HG03565 (cell line): ENCODE measurements at regions not wholly inside any gene's neighbourhood (a gene's known extent, or its start where the extent isn't known, plus 50 kb on each side); places are given as distances from the start of the nearest gene placed in this dataset.

Experiments
- ATAC-seq: cut with Tn5 transposase; IDR thresholded peaks from one replicate; pipeline ENCODE4 v1.9.1; 2021; ENCODE audit warnings: mild to moderate bottlenecking, moderate library complexity; ENCODE audit not compliant: unreplicated experiment

DNA sequence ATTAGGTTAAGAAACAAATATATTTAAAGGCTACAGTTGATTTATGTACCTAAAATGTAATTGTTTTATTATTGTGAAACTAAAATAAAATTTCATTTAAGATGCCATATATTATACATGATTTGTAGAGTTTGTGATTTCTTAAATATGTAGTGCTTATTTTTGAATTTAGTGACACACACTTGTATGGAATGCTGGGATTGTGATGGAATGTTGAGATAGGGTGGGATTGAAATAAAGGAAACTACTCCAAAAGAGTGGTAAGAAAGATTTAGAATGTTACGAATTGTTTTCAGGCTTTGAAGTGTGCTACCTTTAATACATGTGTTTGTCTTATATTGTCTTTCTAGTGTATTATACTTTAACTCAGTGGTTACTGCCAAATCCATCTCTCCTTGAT is 330.3 kb upstream of the PITX2 start:
- no peak for ATAC-seq

DNA sequence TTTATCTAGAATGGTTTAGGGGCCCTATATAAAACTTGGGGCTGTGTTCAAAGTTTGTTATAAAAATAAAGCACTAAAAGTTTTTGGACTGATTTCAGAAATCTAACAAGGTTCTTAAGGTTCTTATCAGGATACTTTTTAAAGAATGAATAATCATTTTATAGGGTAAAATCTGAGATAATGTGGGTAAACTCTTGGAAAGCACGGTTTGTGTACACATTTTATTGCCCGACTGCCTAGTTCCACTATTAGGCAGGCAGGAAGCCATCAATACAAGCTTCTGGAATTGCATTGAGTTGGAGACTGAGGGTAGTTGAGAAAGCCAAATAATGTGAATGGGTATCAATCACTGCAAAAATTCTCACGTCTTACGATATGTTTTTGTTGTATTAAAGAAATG is 331.0 kb upstream of the PITX2 start:
- ATAC-seq = no peak

DNA sequence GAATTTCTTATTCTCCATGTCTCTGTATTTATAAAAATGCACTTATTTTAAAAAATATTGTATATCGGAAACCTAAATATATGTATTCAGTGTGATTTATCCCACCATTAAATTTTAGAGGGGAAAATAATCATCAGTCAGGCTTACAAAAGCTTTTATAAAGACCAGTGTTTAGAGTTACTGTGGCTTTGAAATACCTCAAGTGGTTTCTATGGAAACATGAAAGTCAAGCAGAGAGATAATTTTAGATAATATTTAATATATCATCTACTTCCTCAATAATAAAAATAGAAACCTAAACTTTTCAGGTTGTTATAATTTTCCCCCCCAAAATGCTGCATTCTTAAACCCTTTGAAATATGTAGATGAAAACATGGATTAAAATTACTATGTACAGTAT is 332.9 kb upstream of the PITX2 start:
- no peak for ATAC-seq

DNA sequence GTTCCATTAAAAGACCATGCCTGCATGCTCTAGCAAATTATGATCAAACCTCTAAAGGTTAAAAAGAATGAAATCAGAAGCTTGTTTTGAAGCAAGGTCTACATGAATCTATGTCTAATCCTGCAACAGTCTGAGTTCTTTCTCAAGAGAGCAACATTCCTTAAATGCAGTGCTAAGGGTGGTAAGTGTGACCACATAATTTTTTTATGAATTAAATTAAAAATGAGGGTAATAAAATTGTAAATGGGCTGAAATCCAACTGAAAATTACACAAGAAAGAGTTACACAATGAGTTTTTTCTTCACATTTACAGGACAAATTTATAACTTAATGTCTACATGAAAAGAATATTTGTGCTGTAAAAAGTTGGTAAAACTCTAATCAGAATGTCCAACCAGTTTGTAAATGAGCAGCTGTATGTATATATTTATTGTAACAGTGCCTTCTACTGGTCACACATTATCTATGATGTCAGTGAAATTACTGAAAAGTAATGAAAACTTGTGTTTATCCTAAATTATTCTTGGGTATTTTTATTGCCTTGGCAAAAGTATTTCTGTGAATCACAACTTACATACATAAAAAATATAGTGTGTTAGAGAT is 336.3 kb upstream of the PITX2 start:
- no peak for ATAC-seq

DNA sequence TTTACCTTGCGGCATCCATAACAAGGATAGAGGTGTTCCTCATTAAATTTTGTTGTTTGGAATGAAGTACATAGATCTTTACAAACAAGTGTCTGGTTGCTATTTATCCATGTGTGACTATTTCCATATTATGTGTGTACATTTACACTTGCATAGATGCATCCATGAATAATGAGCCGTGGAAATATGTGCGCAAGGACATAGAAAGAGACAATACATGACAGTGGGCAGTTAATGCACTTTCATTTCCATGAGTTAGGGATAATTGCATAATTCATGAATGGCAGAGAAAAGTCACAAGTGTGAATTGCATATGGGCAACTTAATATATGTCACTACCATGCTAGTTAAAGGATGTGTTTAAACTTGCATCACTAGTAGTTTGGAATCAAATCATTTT is 338.2 kb upstream of the PITX2 start:
- ATAC-seq = no peak

DNA sequence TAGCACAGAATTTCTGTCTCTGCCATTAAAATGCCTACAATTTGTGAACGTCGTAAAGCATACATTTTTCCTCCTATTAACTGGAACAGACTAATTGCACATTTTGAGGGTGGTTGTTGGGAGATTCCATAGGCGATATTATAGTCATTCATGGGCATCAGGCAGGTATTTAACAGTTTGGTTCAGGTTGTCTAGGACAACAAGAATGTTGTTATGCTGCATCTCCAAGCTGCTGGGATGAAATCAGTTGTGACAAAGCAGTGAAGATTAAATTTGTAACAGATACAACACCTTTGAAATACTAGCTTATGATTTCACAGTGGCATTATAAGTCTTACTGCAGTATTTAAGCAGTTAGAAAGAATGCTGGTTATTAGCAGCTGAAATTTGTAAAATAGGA is 339.7 kb upstream of the PITX2 start:
- ATAC-seq = no peak

DNA sequence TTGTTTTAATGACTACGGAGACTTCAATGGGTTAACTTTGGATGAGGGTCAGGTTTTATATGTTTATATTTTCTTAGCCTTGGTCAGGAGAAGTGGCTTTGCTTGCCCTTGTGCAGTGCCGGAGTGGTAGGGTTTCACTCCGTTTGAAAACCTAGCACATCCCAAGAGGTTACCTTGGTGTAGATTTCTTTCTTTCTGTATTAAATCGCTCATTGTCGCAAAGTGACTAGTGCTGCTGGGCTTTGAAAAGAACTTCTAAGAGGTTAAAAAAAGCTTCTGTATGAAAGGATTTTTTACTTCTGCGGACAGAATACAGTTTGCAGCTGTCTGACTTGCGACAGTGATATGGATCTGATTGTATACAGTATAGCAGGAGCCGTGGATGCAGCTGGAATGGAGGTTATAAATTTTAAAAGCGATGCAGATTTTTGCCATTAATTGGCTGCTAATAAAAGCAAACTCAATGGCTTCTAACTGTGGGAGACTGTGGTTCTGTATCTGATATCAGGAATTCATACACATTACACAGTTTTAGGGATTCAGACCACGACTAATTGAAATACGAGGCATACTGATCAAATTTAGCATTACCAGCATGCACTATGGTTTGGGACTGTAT is 340.9 kb upstream of the PITX2 start:
- no peak for ATAC-seq

DNA sequence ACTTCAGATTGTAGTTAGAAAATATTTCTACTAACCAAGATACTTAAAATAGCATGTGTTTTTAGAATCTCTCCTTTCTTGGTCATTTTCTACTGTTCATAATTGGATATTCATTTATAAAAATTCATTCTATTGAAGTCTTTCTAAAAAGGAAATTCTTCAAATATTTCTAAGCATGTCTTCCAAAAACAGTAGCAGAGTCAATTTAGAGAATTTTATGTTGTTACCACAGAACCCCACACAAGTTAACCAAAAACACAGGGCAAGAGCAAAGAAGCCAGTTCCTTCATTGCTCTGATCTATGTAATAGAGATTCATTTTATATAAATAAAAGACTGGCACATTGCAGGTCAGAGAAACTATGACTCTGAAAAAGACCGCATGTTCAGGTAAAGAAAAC is 345.1 kb upstream of the PITX2 start:
- no peak for ATAC-seq

DNA sequence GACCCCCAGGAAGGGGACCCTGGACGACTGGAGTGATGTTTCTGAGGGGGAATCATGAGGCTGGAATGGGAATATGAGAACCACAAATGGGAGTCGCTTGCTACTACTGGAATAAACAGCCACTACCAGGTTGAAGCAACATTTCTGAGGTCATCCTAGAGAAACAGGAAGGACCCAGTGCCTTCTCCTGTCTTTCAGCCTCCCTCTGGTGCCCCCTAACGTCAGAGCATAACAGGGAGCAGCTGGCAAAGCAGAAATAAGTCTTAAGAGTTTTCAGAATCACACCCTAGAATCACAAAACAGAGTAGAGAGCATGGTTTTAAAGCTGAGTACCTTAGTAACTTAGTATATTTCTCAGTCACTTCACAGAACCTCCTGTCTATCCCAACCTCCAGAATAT is 347.8 kb upstream of the PITX2 start:
- no peak for ATAC-seq

DNA sequence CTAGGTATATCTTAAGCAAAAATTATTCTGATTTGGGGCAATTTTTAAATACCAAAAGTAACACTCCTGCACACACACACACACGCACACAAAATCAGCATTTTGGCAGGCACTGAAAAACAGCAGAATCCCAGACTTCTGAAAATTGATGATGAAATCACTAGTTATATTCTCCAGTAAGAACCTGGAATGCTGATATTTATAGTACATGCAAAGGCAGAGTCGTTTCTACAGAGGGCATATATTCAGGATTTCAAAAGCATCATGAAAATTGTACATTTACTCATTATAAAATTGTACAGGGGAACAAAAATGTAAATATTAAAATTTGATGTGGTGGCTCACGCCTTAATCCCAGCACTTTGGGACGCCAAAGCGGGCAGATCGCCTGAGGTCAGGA is 352.5 kb upstream of the PITX2 start:
- ATAC-seq = no peak

DNA sequence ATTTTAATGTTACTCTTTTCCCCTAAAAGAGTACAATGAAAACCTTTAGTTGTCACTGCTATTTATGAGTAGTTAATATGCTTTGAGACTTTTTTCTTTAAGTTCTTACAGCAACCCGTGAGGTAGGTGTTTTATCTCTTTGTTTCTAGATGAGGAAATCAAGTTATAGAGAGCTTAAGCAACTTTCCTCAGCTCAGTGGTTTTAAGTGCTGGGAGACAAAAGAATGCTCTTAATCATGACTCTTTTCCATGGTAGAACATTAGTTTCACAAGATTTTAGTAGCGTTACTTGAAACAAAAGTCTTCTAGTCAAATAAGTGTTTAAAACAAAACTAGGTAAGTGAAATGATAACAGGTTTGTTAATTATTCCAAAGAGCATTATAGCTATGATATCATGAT is 354.7 kb upstream of the PITX2 start:
- ATAC-seq = no peak

DNA sequence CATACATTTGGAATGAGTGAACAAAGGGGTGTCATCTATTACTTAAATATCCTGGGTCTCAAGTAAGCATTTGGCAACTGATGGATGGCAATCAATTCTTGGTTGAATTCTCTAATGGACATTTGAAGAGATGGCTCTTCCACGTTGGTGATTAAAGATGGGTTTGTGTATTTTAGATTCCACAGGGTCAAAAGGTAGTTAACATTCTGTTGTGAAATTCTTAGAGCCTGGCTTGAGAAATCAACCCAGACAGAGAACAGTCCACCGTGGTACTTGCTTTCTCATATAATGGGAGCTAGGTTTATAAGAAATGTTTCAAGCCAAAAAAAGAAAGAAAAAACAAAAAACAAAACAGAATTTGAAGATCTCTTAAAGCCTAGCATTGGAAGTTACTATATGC is 355.9 kb upstream of the PITX2 start:
- ATAC-seq = no peak

DNA sequence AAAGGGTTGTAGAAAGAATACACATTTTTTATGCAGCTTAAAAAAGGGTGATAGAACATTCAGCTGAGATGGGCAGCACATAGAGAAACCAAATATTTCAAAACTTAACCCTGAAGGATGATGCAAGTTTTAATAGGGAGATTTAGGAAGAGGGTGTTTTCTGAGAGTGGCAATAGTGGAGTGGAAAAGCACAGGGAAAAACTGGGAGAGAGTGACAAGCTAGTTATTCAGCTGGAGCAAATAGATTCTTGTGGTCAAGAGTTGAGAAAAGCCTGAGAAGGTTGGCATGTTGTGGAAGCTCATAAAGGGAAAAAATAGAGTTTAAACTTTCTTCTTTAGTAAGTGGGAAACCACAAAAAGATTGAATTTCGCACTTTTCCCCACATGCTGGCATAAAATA is 359.6 kb upstream of the PITX2 start:
- ATAC-seq = no peak

DNA sequence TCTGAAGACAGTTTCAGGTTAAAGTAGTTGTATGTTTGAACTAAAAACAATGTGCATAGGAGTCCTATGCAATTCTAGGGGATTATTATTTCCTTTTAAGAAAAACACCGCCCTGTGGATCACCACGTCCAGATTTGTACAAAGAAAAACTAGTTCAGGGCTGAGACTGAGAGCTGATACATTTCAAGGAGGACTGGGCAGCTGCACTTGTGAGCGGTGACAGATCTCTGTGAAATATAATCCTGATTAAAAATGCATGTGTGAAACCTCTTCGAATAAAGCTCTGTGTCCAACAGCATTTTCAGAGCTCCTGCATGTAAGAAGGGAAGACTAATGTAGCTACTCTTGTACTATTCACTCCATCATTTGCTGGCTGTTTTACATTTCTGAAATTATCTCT is 365.8 kb upstream of the PITX2 start:
- ATAC-seq = no peak

DNA sequence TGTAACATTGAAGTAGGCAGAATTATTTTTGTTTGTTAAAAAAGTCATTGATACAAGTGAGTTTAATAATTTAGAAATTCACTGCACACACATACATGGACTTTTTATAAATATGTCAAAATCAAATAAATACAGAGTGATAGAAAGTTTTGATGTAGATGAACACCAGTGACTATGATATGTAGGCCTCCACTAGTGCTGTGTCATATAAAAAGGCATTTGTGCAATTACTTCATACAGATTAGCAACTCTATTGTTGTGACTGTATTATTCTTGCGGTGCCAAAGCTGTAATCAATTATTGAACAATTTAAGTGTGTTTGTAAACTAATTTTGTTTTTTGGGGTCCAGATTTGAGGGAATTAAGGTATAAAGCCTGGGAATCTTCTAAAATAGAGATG is 366.2 kb upstream of the PITX2 start:
- ATAC-seq = no peak

DNA sequence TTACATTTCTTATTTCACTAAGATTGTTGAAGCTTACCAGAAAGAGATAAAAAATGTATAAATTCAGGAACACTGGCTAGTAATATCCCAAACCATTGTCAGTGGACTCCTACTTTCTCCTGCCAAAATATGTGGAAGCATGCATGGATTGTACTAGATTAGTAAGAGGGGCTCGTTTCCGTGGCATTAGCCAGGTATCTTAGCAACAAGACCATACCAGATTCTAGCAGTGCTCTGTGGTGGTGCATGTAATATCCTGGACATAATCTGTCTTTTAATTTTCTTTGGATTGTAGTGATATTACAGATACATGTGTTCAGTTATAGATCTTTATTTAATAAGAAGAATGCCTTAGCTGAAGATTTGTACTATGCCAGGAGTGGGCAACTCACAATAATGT is 371.9 kb upstream of the PITX2 start:
- ATAC-seq = no peak

DNA sequence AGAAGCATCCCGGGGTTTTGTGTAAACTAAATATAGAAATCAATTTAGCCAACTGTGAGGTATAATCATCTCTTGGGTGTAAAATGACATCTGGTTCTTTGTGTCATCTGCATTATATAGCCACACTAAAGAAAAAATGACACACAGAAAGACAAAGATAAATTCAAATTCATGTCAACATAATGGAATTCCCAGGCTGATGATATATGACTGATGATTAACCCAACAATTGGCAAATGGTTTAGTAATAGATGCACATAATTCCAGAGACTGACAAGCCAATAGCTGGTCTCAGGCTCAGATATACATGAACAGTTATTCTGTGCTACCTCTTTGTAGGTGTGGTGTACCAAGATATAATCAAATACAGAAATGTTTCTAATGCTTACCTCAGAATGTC is 375.4 kb upstream of the PITX2 start:
- ATAC-seq = no peak

DNA sequence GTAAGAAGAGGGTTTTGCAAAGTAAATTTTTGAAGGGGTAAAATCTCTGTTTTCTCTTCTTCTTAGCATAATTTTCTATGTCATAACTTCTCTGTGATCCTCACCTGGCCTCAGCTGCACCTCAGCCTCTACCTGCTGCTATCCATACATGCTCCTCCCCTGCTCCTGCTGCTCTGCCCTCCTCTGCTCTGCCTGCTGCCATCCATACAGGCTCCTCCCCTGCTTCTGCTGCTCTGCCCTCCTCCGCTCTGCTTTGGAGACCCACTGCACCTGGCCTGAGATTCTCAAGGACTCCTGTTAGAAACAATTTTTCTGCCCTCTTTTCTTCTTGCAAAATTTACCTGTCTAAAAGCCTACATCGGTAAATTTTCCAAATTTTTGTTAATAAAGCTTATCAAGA is 388.6 kb upstream of the PITX2 start:
- no peak for ATAC-seq

DNA sequence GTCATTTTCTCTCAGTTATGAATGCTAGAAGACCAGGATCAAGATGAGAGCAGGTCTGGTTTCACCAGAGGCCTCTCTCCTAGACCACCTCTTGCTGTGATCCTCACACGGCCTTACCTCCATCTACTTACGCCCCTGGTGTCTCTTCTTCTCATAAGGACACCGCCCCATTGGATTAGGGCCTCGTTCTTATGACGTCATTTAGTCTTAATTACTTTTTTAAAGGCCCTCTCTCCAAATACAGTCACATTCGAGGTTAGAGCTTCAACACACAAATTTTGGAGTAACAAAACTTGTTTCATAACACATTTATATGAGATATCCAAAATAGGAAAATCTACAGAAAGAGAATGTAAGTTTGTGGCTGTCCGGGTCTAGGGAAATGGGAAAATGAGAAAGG is 391.0 kb upstream of the PITX2 start:
- no peak for ATAC-seq

DNA sequence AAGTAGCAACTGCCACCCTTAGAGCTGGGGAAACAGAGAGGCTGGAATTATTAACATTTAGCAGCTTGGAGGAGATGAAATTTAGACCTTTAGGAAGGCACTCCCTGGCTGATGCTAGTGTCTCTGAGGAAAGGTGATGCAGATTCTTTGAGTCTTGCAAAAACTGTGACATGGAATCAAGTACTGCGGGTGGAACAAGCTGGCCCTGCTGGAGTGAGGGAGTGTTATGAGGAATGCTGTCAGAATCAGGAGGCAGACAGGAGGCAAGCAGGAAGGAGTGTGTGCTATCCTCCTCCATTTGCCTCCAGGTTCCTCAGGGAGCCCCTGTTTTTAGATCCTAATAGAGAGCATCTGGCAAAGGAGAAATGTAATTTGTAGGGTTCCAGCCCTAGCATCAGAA is 391.7 kb upstream of the PITX2 start:
- no peak for ATAC-seq

DNA sequence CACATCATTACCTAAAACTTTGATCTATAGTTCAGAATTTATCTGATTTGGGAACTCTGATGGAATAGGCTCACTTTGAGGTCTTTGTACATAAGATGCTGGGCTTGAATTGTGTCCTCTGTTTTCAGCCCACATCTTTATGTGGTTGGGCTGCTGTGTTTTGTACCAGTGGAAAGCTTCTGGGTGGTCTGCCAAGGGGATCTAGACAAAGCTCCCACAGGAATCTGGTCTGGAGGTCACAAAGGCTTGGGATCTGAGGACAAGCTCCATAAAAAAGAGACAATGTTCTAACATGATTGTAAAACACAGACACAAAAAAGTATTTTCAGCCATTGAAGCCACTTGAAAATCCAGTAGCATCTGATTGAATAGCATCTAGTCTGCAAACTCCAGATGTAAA is 393.5 kb upstream of the PITX2 start:
- ATAC-seq = no peak

DNA sequence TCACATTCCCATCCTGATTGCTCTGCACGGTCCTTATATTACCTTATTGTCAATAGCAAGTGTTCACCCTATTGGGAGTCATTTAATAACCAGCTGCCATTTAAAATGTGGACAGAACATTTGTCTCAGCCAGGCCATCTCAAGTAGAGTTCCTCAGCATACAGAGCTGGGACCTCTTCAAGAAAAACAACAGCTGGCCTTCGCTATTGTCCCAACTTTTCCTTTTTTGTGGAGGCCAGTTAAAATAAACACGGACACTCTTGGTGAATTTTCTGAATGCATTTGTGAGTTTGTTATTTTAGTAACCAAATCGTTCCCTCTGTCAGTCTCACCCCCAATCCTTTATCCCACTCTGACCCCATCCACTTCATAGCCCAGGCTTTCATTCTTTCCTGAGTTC is 395.3 kb upstream of the PITX2 start:
- no peak for ATAC-seq

DNA sequence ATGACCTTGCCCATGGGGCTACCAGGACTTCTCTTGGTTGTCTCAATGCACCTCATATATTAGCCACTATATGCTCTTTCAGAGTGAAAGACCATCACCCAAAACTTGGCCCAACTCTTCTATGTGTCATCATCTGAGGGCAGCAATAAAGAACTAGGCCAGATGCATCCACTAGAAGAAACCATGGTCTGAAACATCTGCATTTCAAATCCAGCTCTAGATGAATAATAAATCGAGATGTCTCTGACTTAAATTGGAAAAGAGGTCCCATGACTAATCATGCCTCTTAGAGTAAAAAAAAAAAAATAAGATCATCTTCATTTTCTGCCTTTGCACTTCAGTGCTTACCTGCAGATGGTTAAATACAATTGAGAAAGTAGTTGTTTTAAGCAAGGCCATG is 397.6 kb upstream of the PITX2 start:
- ATAC-seq = no peak
